BE2C (cell line): ENCODE measurements at regions not wholly inside any gene's neighbourhood (a gene's known extent, or its start where the extent isn't known, plus 50 kb on each side); places are given as distances from the start of the nearest gene placed in this dataset.

Source experiments
- DNase-seq: peaks from one replicate; pipeline ENCODE4 v3.0.0-alpha.2; 2020
- H3K27me3 ChIP-seq: fragments of 250-450 bp; sonication (Bioruptor Pico); 2 replicates; pipeline ENCODE4 v1.5.1; 2020; ENCODE audit warnings: mild to moderate bottlenecking
- H3K36me3 ChIP-seq: fragments of 250-450 bp; sonication (Bioruptor Pico); 2 replicates; pipeline ENCODE4 v1.5.1; 2020; ENCODE audit warnings: mild to moderate bottlenecking
- H3K4me1 ChIP-seq: fragments of 250-450 bp; sonication (Bioruptor Pico); 2 replicates; pipeline ENCODE4 v1.5.1; 2020
- H3K4me3 ChIP-seq: 2 replicates; pipeline ENCODE4 v1.5.1; 2011; ENCODE audit warnings: low read depth, low read length
- H3K9me3 ChIP-seq: fragments of 250-450 bp; sonication (Bioruptor Pico); 2 replicates; pipeline ENCODE4 v1.5.1; 2020
- TF ChIP-seq, protein P1 (sequence below): IDR thresholded peaks from 2 replicates; pipeline ENCODE4 v1.5.1; 2012; ENCODE audit warnings: mild to moderate bottlenecking, low read depth, low read length

GRCh38 chr10:2641028-2641427, 426.3 kb upstream of the PFKP start:
- no peaks in the 10 kb centered on the region for H3K4me1 ChIP-seq
- no peaks in the 10 kb centered on the region for H3K9me3 ChIP-seq
- no peak overlapping the region for H3K4me3 ChIP-seq
- H3K36me3 ChIP-seq: no peaks in the 10 kb centered on the region
- no peaks in the 10 kb centered on the region for H3K27me3 ChIP-seq
- no peak for DNase-seq
- TF ChIP-seq, protein P1, sequence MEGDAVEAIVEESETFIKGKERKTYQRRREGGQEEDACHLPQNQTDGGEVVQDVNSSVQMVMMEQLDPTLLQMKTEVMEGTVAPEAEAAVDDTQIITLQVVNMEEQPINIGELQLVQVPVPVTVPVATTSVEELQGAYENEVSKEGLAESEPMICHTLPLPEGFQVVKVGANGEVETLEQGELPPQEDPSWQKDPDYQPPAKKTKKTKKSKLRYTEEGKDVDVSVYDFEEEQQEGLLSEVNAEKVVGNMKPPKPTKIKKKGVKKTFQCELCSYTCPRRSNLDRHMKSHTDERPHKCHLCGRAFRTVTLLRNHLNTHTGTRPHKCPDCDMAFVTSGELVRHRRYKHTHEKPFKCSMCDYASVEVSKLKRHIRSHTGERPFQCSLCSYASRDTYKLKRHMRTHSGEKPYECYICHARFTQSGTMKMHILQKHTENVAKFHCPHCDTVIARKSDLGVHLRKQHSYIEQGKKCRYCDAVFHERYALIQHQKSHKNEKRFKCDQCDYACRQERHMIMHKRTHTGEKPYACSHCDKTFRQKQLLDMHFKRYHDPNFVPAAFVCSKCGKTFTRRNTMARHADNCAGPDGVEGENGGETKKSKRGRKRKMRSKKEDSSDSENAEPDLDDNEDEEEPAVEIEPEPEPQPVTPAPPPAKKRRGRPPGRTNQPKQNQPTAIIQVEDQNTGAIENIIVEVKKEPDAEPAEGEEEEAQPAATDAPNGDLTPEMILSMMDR: no peak

DNA sequence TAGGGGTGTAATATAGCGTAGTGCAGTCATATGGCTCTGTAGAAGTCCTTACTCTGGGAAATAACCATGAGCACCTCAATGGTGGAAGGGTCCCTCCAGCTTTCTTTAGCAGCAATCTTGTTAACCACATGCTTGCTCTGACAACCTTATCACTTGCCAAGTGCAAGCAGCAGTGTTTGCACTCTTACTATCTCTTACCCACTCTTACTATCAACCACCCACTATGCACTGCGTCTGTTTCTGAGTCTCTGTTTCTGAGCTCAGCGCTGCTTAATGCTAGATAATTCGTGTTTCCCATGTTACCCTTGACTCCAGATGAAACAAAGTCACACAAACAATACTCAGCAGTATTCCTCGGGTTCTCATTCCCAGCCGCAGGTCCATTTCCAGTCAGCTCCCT, 433.7 kb upstream of the PFKP start:
- H3K4me1 ChIP-seq: no peaks in the 10 kb centered on the region
- no peaks in the 10 kb centered on the region for H3K36me3 ChIP-seq
- no peak overlapping the region for H3K4me3 ChIP-seq
- no peaks in the 10 kb centered on the region for H3K9me3 ChIP-seq
- DNase-seq: no peak
- TF ChIP-seq, protein P1: no peak
- no peaks in the 10 kb centered on the region for H3K27me3 ChIP-seq

DNA sequence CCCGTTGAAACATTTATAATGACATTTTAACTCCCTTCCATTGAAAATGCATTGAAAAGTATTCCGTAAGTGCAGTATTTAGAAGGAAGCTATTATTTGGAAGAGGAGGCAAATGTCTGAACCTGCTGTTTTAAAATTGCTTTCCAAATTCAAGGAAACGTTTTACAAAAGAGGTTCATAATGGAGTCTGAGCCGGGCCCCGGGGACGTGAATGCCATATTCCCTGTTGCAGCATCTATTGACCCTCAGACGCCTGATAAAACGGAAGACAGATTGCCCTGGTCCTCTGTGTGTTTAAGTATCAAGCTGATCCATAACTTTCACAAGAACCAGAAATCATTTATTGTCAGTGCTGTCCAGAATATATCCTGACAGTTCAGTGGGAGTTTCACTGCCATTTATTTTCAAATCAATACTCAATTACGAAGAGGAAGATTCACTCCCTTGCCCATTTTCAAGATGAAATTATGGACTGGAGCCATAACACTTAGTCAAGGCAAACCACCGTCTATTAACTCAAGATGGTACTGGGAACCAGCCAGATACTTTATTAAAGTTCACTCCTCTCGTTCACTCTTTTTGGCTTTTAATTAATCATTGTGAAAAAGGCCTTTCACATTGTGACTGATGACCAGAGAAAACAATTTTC, 435.7 kb upstream of the PFKP start:
- Histone ChIP-seq H3K4me3 (no peak overlapping the region), H3K36me3 (no peaks in the 10 kb centered on the region), H3K4me1 (no peaks in the 10 kb centered on the region), H3K9me3 (no peaks in the 10 kb centered on the region), H3K27me3 (no peaks in the 10 kb centered on the region)
- no peak for DNase-seq
- TF ChIP-seq, protein P1: no peak

DNA sequence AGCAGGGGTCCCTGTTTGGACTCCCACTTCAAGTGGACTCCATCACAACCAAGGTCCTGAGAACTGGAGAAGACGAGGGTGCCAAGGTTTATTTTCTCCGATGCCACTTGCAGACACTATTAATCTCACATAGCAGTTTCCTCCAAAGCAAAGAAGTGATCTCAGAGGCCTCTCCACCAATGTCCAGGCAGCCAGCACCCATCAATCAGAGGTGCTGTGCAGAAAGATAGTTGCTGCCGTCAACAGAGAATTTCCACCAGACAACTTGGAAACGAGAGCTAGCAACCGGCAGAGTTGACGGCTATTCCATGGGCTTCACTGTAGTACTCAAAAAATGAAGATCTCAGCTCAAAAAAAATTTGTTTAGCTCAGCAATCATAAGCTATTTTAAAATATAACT, 438.6 kb upstream of the PFKP start:
- Histone ChIP-seq H3K4me1 (no peaks in the 10 kb centered on the region), H3K36me3 (no peaks in the 10 kb centered on the region), H3K27me3 (no peaks in the 10 kb centered on the region), H3K4me3 (no peak overlapping the region), H3K9me3 (no peaks in the 10 kb centered on the region)
- DNase-seq: no peak
- TF ChIP-seq, protein P1: no peak

DNA sequence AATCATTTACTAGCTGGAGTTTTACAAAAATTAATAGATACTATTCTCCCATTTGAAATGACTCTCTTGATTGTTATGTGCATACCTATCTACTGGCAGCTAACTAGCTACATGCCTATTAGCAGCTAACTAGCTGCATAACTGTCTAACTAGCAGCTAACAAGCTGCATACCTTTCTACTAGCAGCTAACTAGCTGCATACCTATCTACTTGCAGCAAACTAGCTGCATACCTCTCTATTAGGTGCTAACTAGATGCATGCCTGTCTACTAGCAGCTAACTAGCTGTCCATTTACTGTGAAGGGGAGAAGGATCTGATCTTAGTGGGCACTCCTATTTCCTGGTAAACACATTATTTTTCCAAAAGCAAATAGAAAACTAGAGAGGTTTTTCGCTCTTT, 439.4 kb upstream of the PFKP start:
- no peaks in the 10 kb centered on the region for H3K36me3 ChIP-seq
- TF ChIP-seq, protein P1: no peak
- H3K4me1 ChIP-seq: no peaks in the 10 kb centered on the region
- no peak overlapping the region for H3K4me3 ChIP-seq
- no peaks in the 10 kb centered on the region for H3K27me3 ChIP-seq
- no peaks in the 10 kb centered on the region for H3K9me3 ChIP-seq
- DNase-seq: no peak

GRCh38 chr10:2625094-2625493, 442.3 kb upstream of the PFKP start:
- DNase-seq: no peak
- Histone ChIP-seq H3K27me3 (no peaks in the 10 kb centered on the region), H3K4me1 (no peaks in the 10 kb centered on the region), H3K36me3 (no peaks in the 10 kb centered on the region), H3K4me3 (no peak overlapping the region), H3K9me3 (no peaks in the 10 kb centered on the region)
- TF ChIP-seq, protein P1: no peak
